OCI-LY3 (cell line): ENCODE measurements at regions not wholly inside any gene's neighbourhood (a gene's known extent, or its start where the extent isn't known, plus 50 kb on each side); places are given as distances from the start of the nearest gene placed in this dataset.

Source experiments
- H2AFZ ChIP-seq: fragments of 200-600, 300-600 bp; shearing (Covaris generic); 2 replicates; pipeline ENCODE4 v1.6.0; 2014; ENCODE audit warnings: antibody characterized with exemption, low read depth, low read length
- H3K27ac ChIP-seq: fragments of 200-600, 300-600 bp; sonication (generic); 2 replicates; pipeline ENCODE4 v1.5.1; 2014; ENCODE audit warnings: mild to moderate bottlenecking, low read length, moderate library complexity, mixed read lengths
- H3K27me3 ChIP-seq: fragments of 200-600, 300-600 bp; sonication (generic); 2 replicates; pipeline ENCODE4 v1.6.1; 2014; ENCODE audit warnings: low read depth, low read length, mixed read lengths
- H3K36me3 ChIP-seq: fragments of 200-600, 300-600 bp; sonication (generic); replicated peaks from 2 replicates; pipeline ENCODE3; 2014; ENCODE audit warnings: low read depth, low read length, mixed read lengths
- H3K4me1 ChIP-seq: fragments of 300-600, 200-600 bp; sonication (generic); 2 replicates; pipeline ENCODE4 v1.6.1; 2014; ENCODE audit warnings: low read length, mixed read lengths
- H3K4me2 ChIP-seq: fragments of 200-600, 300-600 bp; sonication (generic); 2 replicates; pipeline ENCODE4 v1.6.1; 2014; ENCODE audit warnings: low read length, mixed read lengths
- H3K4me3 ChIP-seq: fragments of 300-600, 200-600 bp; sonication (generic); 2 replicates; pipeline ENCODE4 v1.5.1; 2014; ENCODE audit warnings: antibody characterized with exemption, mild to moderate bottlenecking, low read length, moderate library complexity
- H3K79me2 ChIP-seq: fragments of 300-600, 200-600 bp; shearing (Covaris generic); 2 replicates; pipeline ENCODE4 v1.6.1; 2014; ENCODE audit warnings: mild to moderate bottlenecking, low read length, mixed read lengths
- H3K9ac ChIP-seq: fragments of 300-600, 200-600 bp; shearing (Covaris generic); 2 replicates; pipeline ENCODE4 v1.6.0; 2014; ENCODE audit warnings: mild to moderate bottlenecking, low read length, moderate library complexity
- H3K9me3 ChIP-seq: fragments of 200-600, 300-600 bp; shearing (Covaris generic); 2 replicates; pipeline ENCODE4 v1.6.1; 2014; ENCODE audit warnings: low read length, mixed read lengths; ENCODE audit not compliant: insufficient read depth
- H4K20me1 ChIP-seq: fragments of 200-600, 300-600 bp; sonication (generic); 2 replicates; pipeline ENCODE4 v1.6.1; 2016; ENCODE audit warnings: low read length, mixed read lengths; ENCODE audit not compliant: insufficient read depth
- CTCF ChIP-seq: fragments of 200-600, 300-600 bp; sonication (generic); IDR thresholded peaks from 2 replicates; pipeline ENCODE4 v1.5.1; 2014; ENCODE audit warnings: antibody characterized with exemption, low read length, low read depth
- EZH2phosphoT487 ChIP-seq: fragments of 200-600 bp; shearing (Covaris generic); IDR thresholded peaks from 2 replicates; pipeline ENCODE4 v1.6.1; 2018; ENCODE audit warnings: antibody characterized with exemption, mixed run types, low read depth

GRCh38 chr12:107390414-107390813 is 295.2 kb upstream of the PWP1 start:
- Histone ChIP-seq H3K9me3 (no peaks in the 10 kb centered on the region), H4K20me1 (no peaks in the 10 kb centered on the region), H3K36me3 (no peaks in the 10 kb centered on the region), H3K4me3 (no peak overlapping the region), H3K27ac (no peak overlapping the region), H3K9ac (no peak overlapping the region), H3K4me2 (no peak overlapping the region), H3K79me2 (no peaks in the 10 kb centered on the region), H3K4me1 (no peaks in the 10 kb centered on the region), H3K27me3 (peaks cover 5% of the 10 kb centered on the region; the same call in 1 of the 2 replicates), H2AFZ (no peak overlapping the region)
- TF ChIP-seq CTCF (no peak), EZH2phosphoT487 (no peak)

- H3K27ac ChIP-seq: no peak overlapping the region
- no peaks in the 10 kb centered on the region for H3K9me3 ChIP-seq
- TF ChIP-seq CTCF (no peak), EZH2phosphoT487 (no peak)
- no peak overlapping the region for H2AFZ ChIP-seq
- no peaks in the 10 kb centered on the region for H4K20me1 ChIP-seq
- no peak overlapping the region for H3K4me2 ChIP-seq
- H3K4me3 ChIP-seq: no peak overlapping the region
- no peaks in the 10 kb centered on the region for H3K79me2 ChIP-seq
- no peak overlapping the region for H3K9ac ChIP-seq
- no peaks in the 10 kb centered on the region for H3K36me3 ChIP-seq
- H3K4me1 ChIP-seq: no peaks in the 10 kb centered on the region
- peaks cover 5% of the 10 kb centered on the region; the same call in 1 of the 2 replicates for H3K27me3 ChIP-seq
Measured at GRCh38 chr12:107393043-107393717, 292.4 kb upstream of the PWP1 start.

GRCh38 chr12:107394693-107395092 is 290.9 kb upstream of the PWP1 start:
- no peaks in the 10 kb centered on the region for H3K36me3 ChIP-seq
- H3K9ac ChIP-seq: no peak overlapping the region
- peaks cover 5% of the 10 kb centered on the region; the same call in 1 of the 2 replicates for H3K27me3 ChIP-seq
- no peak overlapping the region for H3K27ac ChIP-seq
- H3K79me2 ChIP-seq: no peaks in the 10 kb centered on the region
- H4K20me1 ChIP-seq: no peaks in the 10 kb centered on the region
- H3K9me3 ChIP-seq: no peaks in the 10 kb centered on the region
- H3K4me3 ChIP-seq: no peak overlapping the region
- TF ChIP-seq EZH2phosphoT487 (no peak), CTCF (no peak)
- H2AFZ ChIP-seq: no peak overlapping the region
- no peak overlapping the region for H3K4me2 ChIP-seq
- H3K4me1 ChIP-seq: no peaks in the 10 kb centered on the region

GRCh38 chr12:107395817-107396216 is 289.8 kb upstream of the PWP1 start:
- TF ChIP-seq CTCF (no peak), EZH2phosphoT487 (no peak)
- no peaks in the 10 kb centered on the region for H3K36me3 ChIP-seq
- H3K9ac ChIP-seq: no peak overlapping the region
- no peaks in the 10 kb centered on the region for H4K20me1 ChIP-seq
- no peaks in the 10 kb centered on the region for H3K27me3 ChIP-seq
- no peak overlapping the region for H3K4me2 ChIP-seq
- no peak overlapping the region for H3K27ac ChIP-seq
- H3K4me3 ChIP-seq: no peak overlapping the region
- H3K79me2 ChIP-seq: no peaks in the 10 kb centered on the region
- no peak overlapping the region for H2AFZ ChIP-seq
- H3K4me1 ChIP-seq: no peaks in the 10 kb centered on the region
- H3K9me3 ChIP-seq: no peaks in the 10 kb centered on the region
